ENCODE measurements at regions not wholly inside any gene's neighbourhood (a gene's known extent, or its start where the extent isn't known, plus 50 kb on each side); places are given as distances from the start of the nearest gene placed in this dataset.

- no peak for TF ChIP-seq CREBL2 (CRISPR knock-in tag; IDR thresholded peaks at IDR 0.05; ENCODE audit: borderline replicate concordance)
- TF ChIP-seq CC2D1A (CRISPR knock-in tag; IDR thresholded peaks at IDR 0.05) = no peak
- TF ChIP-seq NFE2 (CRISPR knock-in tag; IDR thresholded peaks at IDR 0.05) = no peak
- TF ChIP-seq PRDM15 (CRISPR knock-in tag; IDR thresholded peaks at IDR 0.05) = no peak
- TF ChIP-seq LCORL (IDR thresholded peaks at IDR 0.05) = no peak
- no peak for TF ChIP-seq LCORL (CRISPR knock-in tag; IDR thresholded peaks at IDR 0.05)
- no peak for TF ChIP-seq KDM1A (CRISPR knock-in tag; IDR thresholded peaks at IDR 0.05)
- TF ChIP-seq FOXA3 (CRISPR knock-in tag; IDR thresholded peaks at IDR 0.05) = 0 out of 2 replicates have a peak, but pooled peaks have one; percentile 5
- no peak for TF ChIP-seq MAZ (IDR thresholded peaks at IDR 0.05; ENCODE audit: borderline replicate concordance, low read depth, low read length)
- TF ChIP-seq MAZ (CRISPR knock-in tag; IDR thresholded peaks at IDR 0.05; ENCODE audit: low read depth) = no peak
- peak; percentile 24; the same call in 1 of the 2 replicates for TF ChIP-seq RARA (CRISPR knock-in tag; IDR thresholded peaks at IDR 0.05)
- TF ChIP-seq ZBTB8A (CRISPR knock-in tag; IDR thresholded peaks at IDR 0.05; ENCODE audit: borderline replicate concordance, low read depth) = no peak
- no peak for TF ChIP-seq ELK4 (CRISPR knock-in tag; IDR thresholded peaks at IDR 0.05; ENCODE audit: borderline replicate concordance)
- TF ChIP-seq ZNF362 (CRISPR knock-in tag; IDR thresholded peaks at IDR 0.05; ENCODE audit: borderline replicate concordance) = no peak
- TF ChIP-seq ZNF235 (CRISPR knock-in tag; IDR thresholded peaks at IDR 0.05; ENCODE audit: borderline replicate concordance) = no peak
- no peak for TF ChIP-seq ETV6 (CRISPR knock-in tag; conservative IDR thresholded peaks at IDR 0.05)
- TF ChIP-seq TFDP2 (CRISPR knock-in tag; IDR thresholded peaks at IDR 0.05) = no peak
- TF ChIP-seq ZNF775 (CRISPR knock-in tag; IDR thresholded peaks at IDR 0.05; ENCODE audit: borderline replicate concordance) = no peak
- no peak for TF ChIP-seq ZNF441 (CRISPR knock-in tag; IDR thresholded peaks at IDR 0.05; ENCODE audit: borderline replicate concordance)
- no peak for TF ChIP-seq ZNF205 (CRISPR knock-in tag; IDR thresholded peaks at IDR 0.05)
- no peak for TF ChIP-seq ZNF589 (CRISPR knock-in tag; conservative IDR thresholded peaks at IDR 0.05)
- peak in 1 of 2 experiments; percentile 42; a peak in 1 of 4 replicates for TF ChIP-seq POLR2A (IDR thresholded peaks at IDR 0.05; ENCODE audit: insufficient read depth in 1 of 2, low read depth in 2 of 2, low read length in 2 of 2)
- TF ChIP-seq ZNF569 (CRISPR knock-in tag; IDR thresholded peaks at IDR 0.05; ENCODE audit: borderline replicate concordance) = no peak
- TF ChIP-seq HIVEP1 (CRISPR knock-in tag; IDR thresholded peaks at IDR 0.05) = no peak
Observed at GRCh38 chr12:24036438-24037216, 87.2 kb upstream of the SOX5 start (continued).

Data from HepG2 (cell line).